AG04450 (cell line): ENCODE measurements at regions not wholly inside any gene's neighbourhood (a gene's known extent, or its start where the extent isn't known, plus 50 kb on each side); places are given as distances from the start of the nearest gene placed in this dataset.

Experiments
- CTCF ChIA-PET: fragments of 300-600, 350-600 bp; formaldehyde crosslinking; extraction: SDS; loops from one replicate; lab custom pipeline; 2022; ENCODE audit warnings: antibody characterized with exemption, inconsistent platforms; lab: Charles Lee
- POLR2A ChIA-PET: fragments of 350-600 bp; formaldehyde crosslinking; extraction: SDS; loops from one replicate; lab custom pipeline; 2021; ENCODE audit warnings: antibody characterized with exemption, inconsistent platforms; lab: Yijun Ruan, JAX
- DNase-seq: peaks from one replicate; pipeline ENCODE4 v3.0.0-alpha.2; 2011; ENCODE audit warnings: low read depth, low spot score
- H3K27ac ChIP-seq: one replicate; pipeline ENCODE4 v1.5.1; 2012; ENCODE audit warnings: low read depth, low read length, control low read depth
- H3K27me3 ChIP-seq: one replicate; pipeline ENCODE4 v1.6.0; 2012; ENCODE audit warnings: low read length; ENCODE audit not compliant: control insufficient read depth, insufficient read depth
- H3K4me3 ChIP-seq: 2 replicates; pipeline ENCODE4 v1.5.1; 2011; ENCODE audit warnings: mild to moderate bottlenecking, low read depth, low read length, control low read depth
- H3K9me3 ChIP-seq: 2 replicates; pipeline ENCODE4 v1.5.1; 2012; ENCODE audit warnings: low read length; ENCODE audit not compliant: control insufficient read depth, insufficient read depth
- CTCF ChIP-seq: IDR thresholded peaks from 2 replicates; pipeline ENCODE4 v1.5.1; 2011; ENCODE audit warnings: low read depth, low read length, control low read depth, inconsistent platforms

GRCh38 chr22:27450448-27450847 lies 351.1 kb downstream of the MN1 start:
- H3K27me3 ChIP-seq: peaks cover 11% of the 10 kb centered on the region
- H3K4me3 ChIP-seq: no peak overlapping the region
- H3K9me3 ChIP-seq: peaks cover 5% of the 10 kb centered on the region; the same call in 1 of the 2 replicates
- no peak for DNase-seq
- CTCF ChIA-PET: no interaction called here
- H3K27ac ChIP-seq: no peak overlapping the region
- TF ChIP-seq CTCF: no peak
- POLR2A ChIA-PET: no interaction called here

GRCh38 chr22:27452245-27452644 lies 349.3 kb downstream of the MN1 start:
- Histone ChIP-seq H3K27ac (no peak overlapping the region), H3K27me3 (peaks cover 9% of the 10 kb centered on the region), H3K9me3 (peaks cover 5% of the 10 kb centered on the region; the same call in 1 of the 2 replicates), H3K4me3 (no peak overlapping the region)
- no peak for TF ChIP-seq CTCF
- ChIA-PET POLR2A (no interaction called here), CTCF (no interaction called here)
- no peak for DNase-seq

DNA sequence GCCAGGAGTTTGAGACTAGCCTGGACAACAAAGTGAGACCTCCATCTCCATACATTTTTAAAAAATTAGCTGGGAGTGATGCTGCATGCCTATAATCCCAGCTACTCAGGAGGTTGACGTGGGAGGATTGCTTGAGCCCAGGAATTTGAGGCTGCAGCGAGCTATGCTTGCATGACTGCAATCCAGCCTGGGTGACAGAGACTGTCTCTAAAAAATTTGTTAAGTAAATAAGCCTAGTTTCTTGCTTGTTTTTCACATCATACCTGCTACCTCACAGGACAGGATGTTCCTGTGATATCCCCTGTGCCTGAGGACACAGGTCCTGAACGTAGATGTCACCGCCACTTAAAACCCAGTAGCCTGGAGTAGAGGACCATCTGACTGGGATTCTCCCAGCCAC lies 348.6 kb downstream of the MN1 start:
- H3K4me3 ChIP-seq: no peak overlapping the region
- CTCF ChIA-PET: no interaction called here
- peaks cover 5% of the 10 kb centered on the region; the same call in 1 of the 2 replicates for H3K9me3 ChIP-seq
- POLR2A ChIA-PET: no interaction called here
- H3K27me3 ChIP-seq: peaks cover 8% of the 10 kb centered on the region
- H3K27ac ChIP-seq: no peak overlapping the region
- DNase-seq: no peak
- no peak for TF ChIP-seq CTCF

- ChIA-PET POLR2A (no interaction called here), CTCF (no interaction called here)
- no peak overlapping the region for H3K4me3 ChIP-seq
- H3K27me3 ChIP-seq: peaks cover 8% of the 10 kb centered on the region
- DNase-seq: no peak
- peaks cover 5% of the 10 kb centered on the region; the same call in 1 of the 2 replicates for H3K9me3 ChIP-seq
- H3K27ac ChIP-seq: no peak overlapping the region
- no peak for TF ChIP-seq CTCF
Measured at GRCh38 chr22:27453725-27454124, 347.8 kb downstream of the MN1 start.

DNA sequence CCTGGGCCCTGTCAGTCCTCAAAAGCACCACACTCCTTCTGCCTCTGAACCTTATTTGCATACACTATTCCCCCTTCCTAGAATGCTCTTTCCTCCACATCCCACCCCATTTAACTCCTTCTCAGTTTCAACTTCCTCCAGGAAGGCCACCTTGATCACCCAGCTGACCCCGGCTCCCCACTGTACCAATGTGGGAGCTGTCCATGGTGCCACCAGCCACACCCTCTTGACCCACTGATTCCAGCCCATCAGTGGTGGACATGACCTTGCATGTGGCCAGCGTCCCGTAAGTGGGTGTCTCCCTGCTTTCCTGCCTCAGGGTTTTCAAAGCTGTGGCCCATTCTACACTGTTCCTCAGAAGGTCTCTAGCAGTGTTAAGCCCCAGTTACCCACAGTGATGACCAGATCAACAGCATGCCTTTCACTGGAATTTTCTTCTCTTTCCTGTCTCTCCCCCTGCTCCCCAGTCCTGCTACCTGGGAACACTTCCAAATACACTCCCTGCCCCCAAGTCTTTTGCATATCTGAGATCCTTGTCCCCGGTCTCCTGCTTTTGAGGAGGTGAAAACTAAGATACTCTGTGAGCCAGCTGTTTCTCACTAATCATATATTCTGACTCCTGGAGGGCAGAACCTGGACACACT lies 346.6 kb downstream of the MN1 start:
- TF ChIP-seq CTCF: no peak
- POLR2A ChIA-PET: no interaction called here
- CTCF ChIA-PET: no interaction called here
- Histone ChIP-seq H3K27me3 (peaks cover 5% of the 10 kb centered on the region), H3K4me3 (no peak overlapping the region), H3K9me3 (peaks cover 5% of the 10 kb centered on the region; the same call in 1 of the 2 replicates), H3K27ac (no peak overlapping the region)
- no peak for DNase-seq
